ENCODE measurements at regions not wholly inside any gene's neighbourhood (a gene's known extent, or its start where the extent isn't known, plus 50 kb on each side); places are given as distances from the start of the nearest gene placed in this dataset.
"Not testable (repeated sequence)": the region's sequence is repeated elsewhere in the genome, so short reads cannot be mapped to it uniquely, and the experiment has no call there.

DNA sequence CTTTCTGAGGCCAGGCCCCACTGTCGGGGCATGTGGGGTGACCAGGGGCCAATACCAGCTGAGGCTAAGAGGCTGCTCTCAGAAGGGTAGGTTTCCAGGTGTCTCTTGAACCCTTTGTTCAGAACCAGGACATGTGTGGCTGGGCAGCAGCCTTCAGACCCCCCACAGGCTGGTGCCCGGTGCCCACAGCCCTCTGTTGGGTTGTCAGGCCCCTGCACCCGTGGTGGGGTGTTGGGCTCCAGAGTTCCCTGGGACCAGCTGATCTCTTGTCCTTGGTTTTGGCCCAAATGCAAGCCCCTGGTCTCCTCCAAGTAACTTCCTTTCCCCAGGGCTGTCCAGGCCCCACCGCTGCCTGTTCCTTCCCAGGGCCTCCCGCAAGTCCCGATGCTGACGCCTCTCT lies 226.0 kb downstream of the TMEM121 start:
- not testable (repeated sequence) for DNase-seq (ENCODE audit: low spot score)

DNA sequence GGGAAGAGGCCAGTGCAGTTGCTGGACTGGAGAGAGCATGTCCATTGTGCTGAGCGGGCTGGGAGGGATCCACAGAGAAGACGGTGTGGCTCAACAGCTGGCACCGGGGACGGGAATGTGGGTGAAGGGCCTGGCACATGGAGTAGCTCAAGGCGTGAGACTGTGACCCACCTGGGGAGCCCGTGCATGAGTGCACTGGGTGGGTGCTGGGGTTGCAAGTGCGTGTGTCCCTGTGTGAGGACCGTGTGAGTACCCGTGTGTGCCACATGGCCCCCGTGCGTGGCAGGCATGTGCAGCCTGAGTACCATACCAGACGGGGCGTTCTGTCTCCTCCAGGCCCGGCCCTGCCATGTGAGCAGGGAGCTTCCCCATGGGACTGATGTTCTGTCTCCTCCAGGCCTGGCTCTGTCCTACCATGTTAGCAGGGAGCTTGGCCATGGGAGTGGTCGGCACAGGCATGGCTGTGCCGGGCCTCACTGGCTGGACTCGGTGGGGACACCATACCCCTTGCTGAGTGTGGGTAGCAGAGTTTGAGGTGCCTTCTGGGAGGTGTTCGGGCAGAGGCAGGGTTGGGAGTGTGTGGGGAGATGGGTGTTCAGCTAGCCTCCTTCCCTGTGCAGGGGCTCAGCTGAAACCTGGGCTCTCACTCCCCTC lies 234.4 kb downstream of the TMEM121 start:
- DNase-seq (ENCODE audit: low spot score) = no peak

DNA sequence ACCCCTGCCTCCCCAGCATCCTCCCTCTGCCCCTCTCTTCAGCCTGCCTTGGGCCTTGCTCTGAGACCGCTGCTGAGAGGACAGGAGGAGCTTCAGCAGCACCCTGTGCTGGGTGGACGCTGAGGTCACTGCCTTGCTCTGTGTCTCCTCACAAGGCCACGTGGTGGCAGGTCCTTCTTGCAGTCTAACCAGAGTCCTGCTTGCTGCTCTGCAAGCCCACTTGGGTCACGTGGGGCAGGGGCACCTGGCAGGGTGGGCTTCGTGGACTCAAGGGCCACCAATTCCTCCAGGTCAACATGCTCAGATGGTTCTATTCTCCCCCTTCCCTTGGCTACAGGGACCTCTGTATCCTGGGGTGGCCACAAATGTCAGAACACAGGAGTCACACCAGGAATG lies 235.0 kb downstream of the TMEM121 start:
- not testable (repeated sequence) for DNase-seq (ENCODE audit: low spot score)

DNA sequence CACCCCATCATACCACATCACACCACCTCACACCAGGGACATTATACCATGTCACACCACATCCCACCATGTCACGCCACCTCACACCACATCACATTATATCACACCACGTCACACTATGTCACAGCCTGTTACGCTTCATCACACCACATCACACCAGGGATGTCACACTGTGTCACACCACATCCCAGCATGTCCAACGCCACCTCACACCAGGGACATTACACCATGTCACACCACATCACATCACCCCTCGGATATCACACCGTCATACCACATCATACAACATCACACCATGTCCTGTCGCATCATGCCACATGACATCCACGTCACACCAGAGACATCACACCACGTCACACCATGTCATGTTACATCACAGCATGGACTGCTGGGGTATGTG lies 235.5 kb downstream of the TMEM121 start:
- no peak for DNase-seq (ENCODE audit: low spot score)

DNA sequence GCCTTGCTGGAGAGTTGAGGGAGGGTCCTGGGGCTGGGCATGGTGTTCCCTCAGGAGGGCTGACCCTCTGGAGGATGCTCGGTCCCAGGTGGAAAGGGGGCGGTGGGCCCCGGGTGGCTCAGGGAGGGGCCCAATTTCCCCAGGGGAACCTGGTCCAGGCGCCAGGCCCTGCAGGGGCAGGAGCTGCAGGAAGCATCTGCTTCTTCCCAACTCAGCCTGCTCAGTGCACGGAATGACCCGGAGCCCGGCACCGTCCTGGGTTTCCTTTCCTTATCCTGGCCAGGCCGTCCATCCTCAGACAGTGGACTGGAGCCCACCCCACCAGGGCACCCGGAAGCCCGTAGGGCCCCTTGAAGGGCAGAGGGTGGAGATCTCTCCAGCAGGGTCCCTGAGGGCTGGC lies 235.9 kb downstream of the TMEM121 start:
- DNase-seq (ENCODE audit: low spot score) = not testable (repeated sequence)

DNA sequence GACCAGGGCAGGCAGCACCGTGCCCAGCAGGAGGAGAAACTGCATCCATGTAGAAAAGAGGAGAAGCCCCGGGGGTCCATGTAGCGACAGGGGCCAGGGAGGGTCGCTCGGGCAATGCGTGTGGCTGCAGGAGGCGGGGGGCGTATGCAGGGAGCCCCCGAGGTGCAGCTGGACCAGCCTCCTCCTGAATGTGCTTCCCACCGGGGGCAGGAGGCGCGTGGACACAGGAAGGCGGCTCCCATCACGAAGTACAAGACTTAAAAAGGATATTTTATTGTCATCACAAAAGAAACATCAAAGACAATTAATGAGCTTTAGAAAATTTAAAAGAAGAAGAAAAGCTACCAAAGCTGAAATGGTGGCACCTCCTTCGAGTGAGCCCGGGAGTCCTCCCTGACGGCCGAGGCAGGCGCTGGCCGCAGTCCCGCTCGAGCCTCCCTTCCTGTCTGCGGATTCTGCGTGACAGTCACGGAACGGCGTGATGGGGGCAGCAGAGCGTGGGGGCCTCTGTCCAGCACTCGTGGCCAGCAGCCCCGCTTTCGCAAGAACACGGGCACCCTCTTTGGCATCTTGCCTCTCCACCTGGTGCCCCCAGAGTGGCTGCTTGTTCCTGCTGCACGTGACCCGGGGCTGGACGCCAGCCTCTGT lies 238.0 kb downstream of the TMEM121 start:
- not testable (repeated sequence) for DNase-seq (ENCODE audit: low spot score)

DNA sequence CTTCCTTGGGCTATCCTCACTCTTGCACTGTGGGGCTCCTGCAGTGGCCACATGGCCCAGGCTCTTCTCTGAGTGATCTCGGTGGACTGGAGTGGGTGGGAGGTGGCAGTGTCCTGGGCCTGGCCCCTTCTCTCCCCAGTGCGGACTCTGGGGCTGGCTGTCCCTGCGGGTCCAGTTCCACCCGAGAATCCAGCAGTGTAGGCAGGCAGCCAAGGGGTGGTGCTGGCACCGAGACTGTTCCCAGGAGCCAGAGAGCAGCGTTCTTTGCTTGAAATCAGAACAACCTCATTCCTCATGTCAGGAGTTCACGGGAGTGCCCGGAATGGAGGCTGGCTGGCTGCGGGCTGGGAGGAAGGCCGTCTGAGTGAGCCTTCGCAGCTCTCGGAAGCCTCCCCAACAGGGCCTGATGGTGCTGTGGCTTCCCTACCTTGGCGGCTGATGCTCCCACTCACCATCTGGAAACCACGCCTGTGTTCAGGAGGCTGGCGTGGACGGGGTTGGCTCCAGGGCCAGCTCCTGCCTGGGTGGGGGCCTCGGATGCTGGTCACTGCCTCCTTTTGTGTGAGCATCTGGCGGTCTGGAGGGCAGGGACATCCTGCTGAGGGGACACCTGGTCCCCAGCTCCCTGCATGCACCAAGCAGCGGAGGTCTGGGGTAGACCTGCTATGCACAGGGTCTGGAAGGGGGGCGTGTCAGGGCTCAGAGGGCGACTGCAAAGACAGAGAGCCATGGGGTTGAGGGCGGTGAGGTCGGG lies 238.9 kb downstream of the TMEM121 start:
- not testable (repeated sequence) for DNase-seq (ENCODE audit: low spot score)

DNA sequence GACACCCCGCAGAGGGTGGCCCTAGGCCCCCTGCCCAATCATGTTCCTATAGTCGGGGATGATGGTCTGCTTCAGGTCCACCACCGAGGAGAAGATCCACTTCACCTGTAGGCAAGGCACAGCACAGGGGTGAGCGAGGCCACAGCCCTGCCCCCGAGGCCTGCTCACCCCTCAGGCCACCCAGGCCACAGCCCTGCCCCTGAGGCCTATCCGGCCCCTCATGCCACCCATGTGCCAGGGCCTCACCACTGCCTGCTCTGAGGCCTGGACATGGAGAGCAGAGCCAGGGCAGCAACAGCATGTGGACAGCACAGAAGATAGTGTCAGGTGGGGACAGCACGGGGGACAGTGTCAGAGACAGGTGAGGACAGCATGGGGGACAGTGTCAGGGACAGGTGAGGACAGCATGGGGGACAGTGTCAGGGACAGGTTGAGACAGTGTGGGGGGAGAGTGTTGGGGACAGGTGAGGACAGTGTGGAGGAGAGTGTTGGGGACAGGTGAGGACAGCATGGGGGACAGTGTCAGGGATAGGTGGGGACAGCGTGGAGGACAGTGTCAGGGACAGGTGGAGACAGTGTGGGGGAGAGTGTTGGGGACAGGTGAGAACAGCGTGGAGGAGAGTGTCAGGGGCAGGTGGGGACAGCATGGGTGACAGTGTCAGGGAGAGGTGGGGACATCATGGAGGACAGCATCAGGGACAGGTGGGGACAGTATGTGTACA lies 239.7 kb downstream of the TMEM121 start:
- DNase-seq (ENCODE audit: low spot score) = no peak

DNA sequence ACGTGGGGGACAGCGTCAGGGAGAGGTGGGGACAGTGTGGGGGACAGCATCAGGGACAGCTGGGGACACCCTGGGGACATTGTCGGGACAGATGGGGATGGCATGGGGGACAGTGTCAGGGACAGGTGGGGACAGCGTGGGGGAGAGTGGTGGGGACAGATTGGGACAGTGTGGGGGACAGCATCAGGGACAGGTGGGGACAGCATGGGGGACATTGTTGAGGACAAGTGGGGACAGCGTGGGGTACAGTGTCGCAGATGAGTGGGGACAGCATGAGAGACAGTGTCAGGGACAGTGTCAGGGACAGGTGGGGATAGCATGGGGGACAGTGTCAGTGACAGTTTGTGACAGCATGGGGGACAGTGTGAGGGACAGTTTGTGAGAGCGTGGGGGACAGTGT lies 240.9 kb downstream of the TMEM121 start:
- DNase-seq (ENCODE audit: low spot score) = no peak

DNA sequence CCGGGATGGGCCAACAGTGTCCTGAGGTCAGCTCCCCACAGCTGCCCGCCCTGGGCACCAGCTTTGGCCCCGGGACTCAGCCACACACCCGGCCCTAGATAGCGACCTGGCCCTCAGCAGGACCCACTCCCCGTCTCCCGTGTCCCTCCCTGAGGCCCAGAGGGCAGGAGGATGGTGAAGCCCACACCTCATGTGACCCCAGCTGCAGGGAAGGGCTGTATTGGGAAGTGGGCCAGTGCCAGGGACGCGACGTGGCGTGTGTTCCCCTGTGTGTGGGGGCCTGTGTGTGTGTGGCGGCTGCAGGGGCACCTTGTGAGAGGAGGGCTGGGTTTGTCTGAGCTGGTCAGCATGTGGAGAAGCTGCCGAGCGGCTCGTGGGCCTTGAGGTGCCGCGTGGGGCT lies 241.7 kb downstream of the TMEM121 start:
- DNase-seq (ENCODE audit: low spot score) = not testable (repeated sequence)

DNA sequence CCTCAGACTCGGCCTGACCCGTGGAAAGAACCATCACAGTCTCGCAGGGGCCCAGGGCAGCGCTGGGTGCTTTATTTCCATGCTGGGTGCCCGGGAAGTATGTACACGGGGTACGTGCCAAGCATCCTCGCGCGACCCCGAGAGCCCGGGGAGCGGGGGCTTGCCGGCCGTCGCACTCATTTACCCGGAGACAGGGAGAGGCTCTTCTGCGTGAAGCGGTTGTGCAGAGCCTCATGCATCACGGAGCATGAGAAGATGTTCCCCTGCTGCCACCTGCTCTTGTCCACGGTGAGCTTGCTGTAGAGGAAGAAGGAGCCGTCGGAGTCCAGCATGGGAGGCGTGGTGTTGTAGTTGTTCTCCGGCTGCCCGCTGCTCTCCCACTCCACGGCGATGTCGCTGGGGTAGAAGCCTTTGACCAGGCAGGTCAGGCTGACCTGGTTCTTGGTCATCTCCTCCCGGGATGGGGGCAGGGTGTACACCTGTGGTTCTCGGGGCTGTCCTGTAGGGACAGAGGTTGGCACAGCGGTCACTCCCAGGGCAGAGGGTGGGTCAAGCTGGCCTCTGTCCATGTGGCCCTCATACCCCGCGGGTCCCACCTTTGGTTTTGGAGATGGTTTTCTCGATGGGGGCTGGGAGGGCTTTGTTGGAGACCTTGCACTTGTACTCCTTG lies 242.8 kb downstream of the TMEM121 start:
- DNase-seq (ENCODE audit: low spot score) = not testable (repeated sequence)

DNA sequence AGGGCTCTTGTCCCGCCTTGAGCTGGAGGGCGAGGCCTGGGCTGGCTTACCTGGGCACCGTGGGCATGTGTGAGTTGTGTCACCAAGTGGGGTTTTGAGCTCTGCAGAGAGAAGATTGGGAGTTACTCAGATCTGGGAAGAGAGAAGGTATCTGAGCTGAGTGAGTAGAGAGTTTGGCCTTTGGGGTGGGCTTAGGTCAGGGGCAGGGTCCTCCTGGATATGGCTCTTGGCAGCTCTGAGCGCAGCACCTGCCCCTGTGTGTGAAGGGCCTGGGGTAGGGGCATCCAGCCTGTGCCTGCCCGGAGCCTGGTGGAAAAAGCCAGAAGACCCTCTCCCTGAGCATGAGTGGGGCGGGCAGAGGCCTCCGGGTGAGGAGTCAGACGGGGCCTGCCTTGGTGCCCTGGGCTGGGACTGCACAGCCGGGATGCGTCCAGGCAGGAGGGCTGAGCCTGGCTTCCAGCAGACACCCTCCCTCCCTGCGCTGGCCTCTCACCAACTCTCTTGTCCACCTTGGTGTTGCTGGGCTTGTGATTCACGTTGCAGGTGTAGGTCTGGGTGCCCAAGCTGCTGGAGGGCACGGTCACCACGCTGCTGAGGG lies 244.3 kb downstream of the TMEM121 start:
- not testable (repeated sequence) for DNase-seq (ENCODE audit: low spot score)

DNA sequence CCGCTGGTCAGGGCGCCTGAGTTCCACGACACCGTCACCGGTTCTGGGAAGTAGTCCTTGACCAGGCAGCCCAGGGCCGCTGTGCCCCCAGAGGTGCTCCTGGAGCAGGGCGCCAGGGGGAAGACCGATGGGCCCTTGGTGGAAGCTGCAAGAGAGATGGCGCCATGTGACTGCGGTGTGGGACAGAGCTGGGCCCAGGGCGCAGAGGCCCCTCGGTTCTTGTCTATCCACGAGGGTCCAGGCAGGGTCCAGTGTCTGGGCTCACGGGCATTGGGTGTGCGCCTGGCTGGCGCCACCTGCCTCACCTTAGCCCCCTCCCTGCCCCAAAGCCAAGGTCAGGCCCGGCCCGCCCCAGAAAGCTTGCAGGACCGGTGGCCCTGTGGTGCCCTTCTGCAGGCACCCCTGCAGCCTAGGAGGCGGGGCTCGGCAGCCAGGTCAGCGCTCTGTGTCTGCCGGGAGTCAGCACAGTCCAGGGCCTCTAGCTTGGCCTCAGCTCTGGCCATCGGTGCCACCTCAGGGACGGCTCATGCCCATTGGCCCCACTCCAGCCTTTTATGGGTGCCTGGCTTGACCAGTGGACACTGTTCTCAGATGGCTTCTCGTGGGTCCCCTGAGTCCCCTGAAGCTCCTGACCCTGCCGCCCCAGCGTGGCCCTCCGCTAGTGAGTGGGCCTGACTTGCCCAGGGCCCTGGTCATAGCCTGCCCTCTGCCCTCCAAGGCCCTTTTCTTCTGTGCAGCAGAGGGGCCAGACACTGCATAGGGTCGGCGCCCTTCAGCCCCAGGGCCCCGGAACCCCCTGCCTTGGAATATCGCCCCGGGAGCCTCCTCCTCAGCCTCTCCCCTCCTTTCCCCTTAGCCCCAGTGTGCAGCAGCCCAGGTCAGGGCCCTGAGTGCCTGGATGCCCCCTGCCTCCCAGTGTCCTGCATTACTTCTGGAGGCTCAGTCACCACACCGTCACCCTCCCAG lies 245.2 kb downstream of the TMEM121 start:
- not testable (repeated sequence) for DNase-seq (ENCODE audit: low spot score)

DNA sequence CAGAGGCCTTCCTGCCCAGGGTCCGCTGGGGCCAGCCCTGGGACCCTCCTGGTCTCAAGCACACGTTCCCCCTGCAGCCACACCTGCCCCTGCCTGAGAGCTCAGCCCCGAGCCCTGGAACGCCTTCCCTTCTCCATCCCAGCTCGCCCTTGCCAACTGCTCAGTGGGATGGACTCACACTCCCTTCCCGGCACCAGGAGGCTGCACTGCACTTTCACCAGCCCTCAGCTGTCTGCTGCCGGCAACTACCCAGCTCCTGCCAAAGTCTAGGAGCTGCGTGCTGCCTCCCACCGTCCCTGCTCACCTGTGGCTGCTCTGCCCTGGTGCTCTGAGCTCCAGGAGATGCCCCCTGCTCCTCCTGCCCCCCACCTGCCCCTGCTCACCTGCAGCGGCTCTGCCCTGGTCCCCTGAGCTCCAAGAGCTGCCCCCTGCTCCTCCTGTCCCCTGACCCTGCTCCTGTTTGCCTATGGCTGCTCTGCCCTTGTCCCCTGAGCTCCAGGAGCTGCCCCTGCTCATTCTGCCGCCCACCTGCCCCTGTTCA lies 246.4 kb downstream of the TMEM121 start:
- not testable (repeated sequence) for DNase-seq (ENCODE audit: low spot score)

DNA sequence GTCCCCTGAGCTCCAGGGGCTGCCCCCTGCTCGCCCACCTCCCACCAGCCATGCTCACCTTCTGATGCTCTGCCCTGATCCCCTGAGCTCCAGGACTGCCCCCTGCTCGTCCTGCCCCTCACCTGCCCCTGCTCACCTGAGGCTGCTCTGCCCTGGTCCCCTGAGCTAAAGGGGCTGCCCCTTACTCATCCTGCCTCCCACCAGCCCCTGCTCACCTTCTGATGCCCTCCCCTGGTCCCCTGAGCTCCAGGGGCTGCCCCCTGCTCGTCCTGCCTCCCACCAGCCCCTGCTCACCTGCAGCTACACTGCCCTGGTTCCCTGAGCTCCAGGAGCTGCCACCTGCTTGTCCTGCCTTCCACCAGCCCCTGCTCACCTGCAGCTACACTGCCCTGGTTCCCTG lies 247.2 kb downstream of the TMEM121 start:
- DNase-seq (ENCODE audit: low spot score) = no peak

DNA sequence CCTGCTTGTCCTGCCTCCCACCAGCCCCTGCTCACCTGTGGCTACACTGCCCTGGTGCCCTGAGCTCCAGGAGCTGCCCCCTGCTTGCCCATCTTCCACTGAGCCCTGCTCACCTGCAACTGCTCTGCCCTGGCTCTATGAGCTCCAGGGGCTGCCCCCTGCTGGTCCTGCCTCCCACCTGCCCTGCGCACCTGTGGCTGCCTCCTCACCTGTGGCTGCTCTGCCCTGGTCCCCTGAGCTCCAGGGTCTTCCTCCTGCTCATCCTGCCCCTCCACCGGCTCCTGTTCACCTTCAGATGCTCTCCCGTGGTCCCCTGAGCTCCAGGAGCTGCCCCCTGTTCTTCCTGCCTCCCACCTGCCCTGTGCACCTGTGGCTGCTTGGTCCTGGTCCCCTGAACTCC lies 247.6 kb downstream of the TMEM121 start:
- DNase-seq (ENCODE audit: low spot score) = no peak

DNA sequence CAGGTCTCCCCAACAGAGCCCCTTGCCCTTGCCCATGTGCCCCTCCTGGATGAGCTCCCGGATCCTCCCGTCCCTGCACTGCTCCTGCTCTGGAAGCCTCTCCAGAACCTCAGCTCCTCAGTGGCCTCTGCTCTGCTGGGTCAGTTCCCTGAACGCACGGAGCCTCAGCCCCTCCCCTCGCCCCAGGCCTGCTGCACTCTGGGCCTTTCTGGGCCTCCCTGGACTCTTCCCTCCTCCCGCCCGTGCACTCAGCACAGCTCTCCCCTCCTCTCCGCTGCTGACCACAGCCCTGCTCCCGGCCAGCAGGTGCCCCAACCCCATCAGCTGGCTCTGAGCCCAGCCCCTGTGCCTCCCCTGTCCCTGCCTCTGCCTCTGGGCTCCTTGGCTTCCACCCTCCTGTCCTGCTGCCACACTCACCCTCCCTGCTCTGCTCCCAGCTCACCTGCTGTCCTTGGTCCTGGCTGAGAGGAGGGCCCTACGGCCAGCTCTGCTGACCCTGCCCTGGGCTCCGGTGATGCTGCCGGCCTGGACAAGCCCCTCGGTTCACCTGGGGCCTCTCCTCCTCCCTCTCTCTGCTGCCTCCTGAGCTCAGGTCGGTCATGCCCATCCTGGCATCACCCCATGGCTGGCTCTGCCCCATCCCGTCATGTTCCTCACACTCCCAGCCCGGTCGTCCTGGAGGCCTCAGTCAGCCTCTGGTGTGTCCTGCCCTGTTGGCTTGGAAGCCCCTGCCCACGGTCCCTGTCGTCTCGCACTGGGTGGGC lies 248.4 kb downstream of the TMEM121 start:
- DNase-seq (ENCODE audit: low spot score) = not testable (repeated sequence)

DNA sequence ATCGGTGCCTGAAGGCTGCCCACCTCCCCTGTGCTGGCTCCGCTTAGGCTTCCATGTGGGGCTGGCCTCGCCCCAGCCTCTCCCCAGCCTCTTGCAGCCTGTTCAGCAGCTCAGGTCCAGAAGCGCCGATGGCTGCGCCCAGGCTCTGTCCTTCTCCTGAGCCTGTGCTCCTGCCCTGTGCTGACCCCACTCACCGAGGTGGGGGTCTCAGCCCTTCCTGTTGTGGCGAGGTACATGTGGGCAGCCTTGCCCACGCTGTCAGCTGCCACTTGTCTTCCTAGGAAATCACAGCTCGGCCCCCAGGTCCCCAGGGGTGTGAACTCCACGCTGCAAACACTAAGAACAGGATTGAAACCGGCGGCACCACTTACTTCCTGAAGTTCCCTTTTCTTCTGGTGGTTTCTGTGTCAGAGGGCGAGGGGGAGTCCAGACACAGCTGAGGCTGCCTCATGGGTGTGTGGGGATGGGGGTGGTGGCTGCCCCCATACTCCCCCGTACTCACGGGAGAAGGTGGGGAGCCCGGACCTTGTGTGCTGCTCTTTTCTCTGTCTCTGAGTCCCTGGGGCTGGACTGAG lies 249.1 kb downstream of the TMEM121 start:
- DNase-seq (ENCODE audit: low spot score) = not testable (repeated sequence)

DNA sequence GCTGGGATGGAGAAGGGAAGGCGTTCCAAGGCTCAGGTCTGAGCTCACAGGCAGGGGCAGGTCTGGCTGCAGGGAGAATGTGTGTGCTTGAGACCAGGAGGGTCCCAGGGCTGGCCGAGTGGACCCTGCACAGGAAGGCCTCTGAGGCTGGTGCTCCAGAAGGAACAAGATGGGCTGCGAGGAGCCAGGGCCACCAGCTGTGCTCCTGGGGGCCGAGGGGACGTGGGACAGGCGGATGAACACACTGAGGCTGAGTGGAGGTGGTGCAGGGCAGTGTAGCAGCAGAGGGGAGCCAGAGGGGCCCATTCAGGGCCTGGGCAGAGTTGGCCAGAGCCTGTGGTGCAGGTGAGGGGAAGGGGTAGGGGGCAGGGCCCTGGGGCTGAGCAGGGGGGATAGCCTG lies 249.7 kb downstream of the TMEM121 start:
- not testable (repeated sequence) for DNase-seq (ENCODE audit: low spot score)
